ENCODE measurements at regions not wholly inside any gene's neighbourhood (a gene's known extent, or its start where the extent isn't known, plus 50 kb on each side); places are given as distances from the start of the nearest gene placed in this dataset.
"Not testable (repeated sequence)": the region's sequence is repeated elsewhere in the genome, so short reads cannot be mapped to it uniquely, and the experiment has no call there.

DNA sequence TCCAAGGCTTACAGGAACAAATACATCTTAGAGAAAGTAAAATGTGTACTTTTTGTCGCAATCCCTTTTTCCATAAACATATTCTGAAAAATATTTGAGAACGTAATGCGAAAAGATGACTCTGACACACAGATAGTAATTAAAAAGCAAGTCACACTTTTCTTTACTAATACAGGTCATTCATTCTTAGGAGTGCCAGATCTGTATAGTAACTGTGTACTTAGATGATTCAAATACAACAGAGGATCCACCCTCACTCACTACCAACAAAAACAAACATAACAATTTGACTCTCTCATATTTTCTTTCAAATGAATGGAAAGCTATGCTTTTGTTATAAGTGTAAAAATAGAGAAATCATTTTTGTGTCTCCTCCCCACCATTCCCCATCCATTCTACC lies 795.4 kb downstream of the SLC6A15 start:
- Mint-ChIP-seq H3K4me1 (ENCODE audit: insufficient read depth, unreplicated experiment) (no peaks in the 10 kb centered on the region), H3K27ac (ENCODE audit: low read depth, unreplicated experiment) (no peak overlapping the region), H3K4me3 (ENCODE audit: unreplicated experiment) (no peak overlapping the region), H3K9me3 (ENCODE audit: unreplicated experiment) (no peaks in the 10 kb centered on the region), H3K36me3 (ENCODE audit: insufficient read depth, unreplicated experiment) (no peaks in the 10 kb centered on the region), H3K27me3 (ENCODE audit: insufficient read depth, unreplicated experiment) (no peaks in the 10 kb centered on the region)
- CTCF ChIA-PET: no interaction called here
- DNase-seq (ENCODE audit: unreplicated experiment): no peak
- intact Hi-C loops (cut with micrococcal nuclease): no loop called here
- BruUV-seq (replicated peaks): no TSS peak
- POLR2A ChIA-PET: no interaction called here
- TF ChIP-seq, protein P1, sequence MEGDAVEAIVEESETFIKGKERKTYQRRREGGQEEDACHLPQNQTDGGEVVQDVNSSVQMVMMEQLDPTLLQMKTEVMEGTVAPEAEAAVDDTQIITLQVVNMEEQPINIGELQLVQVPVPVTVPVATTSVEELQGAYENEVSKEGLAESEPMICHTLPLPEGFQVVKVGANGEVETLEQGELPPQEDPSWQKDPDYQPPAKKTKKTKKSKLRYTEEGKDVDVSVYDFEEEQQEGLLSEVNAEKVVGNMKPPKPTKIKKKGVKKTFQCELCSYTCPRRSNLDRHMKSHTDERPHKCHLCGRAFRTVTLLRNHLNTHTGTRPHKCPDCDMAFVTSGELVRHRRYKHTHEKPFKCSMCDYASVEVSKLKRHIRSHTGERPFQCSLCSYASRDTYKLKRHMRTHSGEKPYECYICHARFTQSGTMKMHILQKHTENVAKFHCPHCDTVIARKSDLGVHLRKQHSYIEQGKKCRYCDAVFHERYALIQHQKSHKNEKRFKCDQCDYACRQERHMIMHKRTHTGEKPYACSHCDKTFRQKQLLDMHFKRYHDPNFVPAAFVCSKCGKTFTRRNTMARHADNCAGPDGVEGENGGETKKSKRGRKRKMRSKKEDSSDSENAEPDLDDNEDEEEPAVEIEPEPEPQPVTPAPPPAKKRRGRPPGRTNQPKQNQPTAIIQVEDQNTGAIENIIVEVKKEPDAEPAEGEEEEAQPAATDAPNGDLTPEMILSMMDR (IDR thresholded peaks at IDR 0.05; ENCODE audit: unreplicated experiment): no peak

DNA sequence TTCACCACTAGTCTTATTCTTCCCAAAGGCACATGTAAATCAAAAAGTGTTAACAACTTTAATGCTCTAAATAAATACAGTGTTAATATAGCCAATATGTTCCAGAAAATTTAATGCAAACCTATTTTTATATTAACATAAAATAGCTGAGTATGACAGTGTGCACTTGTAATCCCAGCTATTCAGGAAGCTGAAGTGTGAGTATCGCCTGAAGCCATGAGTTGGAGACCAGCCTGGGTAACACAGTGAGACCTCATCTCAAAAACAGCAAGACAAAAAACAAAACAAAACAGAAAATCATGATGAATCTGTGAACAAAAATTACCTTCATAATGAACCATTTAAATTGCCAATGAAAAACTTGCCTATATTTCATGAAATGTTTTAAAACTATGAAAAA lies 798.9 kb downstream of the SLC6A15 start:
- intact Hi-C loops (cut with micrococcal nuclease): no loop called here
- TF ChIP-seq, protein P1 (IDR thresholded peaks at IDR 0.05; ENCODE audit: unreplicated experiment): no peak
- CTCF ChIA-PET: no interaction called here
- POLR2A ChIA-PET: no interaction called here
- H3K4me1 Mint-ChIP-seq (ENCODE audit: insufficient read depth, unreplicated experiment): no peaks in the 10 kb centered on the region
- H3K27me3 Mint-ChIP-seq (ENCODE audit: insufficient read depth, unreplicated experiment): no peaks in the 10 kb centered on the region
- H3K27ac Mint-ChIP-seq (ENCODE audit: low read depth, unreplicated experiment): no peak overlapping the region
- no TSS peak for BruUV-seq (replicated peaks)
- DNase-seq (ENCODE audit: unreplicated experiment): no peak
- peaks cover 8% of the 10 kb centered on the region for H3K9me3 Mint-ChIP-seq (ENCODE audit: unreplicated experiment)
- no peaks in the 10 kb centered on the region for H3K36me3 Mint-ChIP-seq (ENCODE audit: insufficient read depth, unreplicated experiment)
- H3K4me3 Mint-ChIP-seq (ENCODE audit: unreplicated experiment): no peak overlapping the region

DNA sequence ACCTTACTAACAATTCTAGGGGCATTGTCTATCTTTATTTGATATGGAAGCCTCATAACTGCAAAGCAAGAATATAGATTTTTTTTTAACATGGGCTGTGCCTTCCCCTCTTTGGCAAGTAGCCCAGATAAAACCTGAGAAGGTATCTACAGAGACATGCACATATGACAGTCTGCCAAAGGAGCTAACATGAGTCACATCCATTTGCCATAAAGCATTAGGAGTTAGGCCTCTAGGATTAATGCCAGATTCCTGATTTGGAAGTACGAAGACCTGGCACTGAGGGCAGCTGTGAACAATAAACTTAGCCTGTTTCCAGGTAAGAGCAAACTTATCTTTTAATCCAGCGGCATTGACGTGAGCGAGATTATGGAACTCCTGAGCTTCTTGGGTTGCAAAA lies 808.7 kb downstream of the SLC6A15 start:
- H3K27ac Mint-ChIP-seq (ENCODE audit: low read depth, unreplicated experiment): peak overlapping the region; percentile 39
- H3K27me3 Mint-ChIP-seq (ENCODE audit: insufficient read depth, unreplicated experiment); BruUV-seq (replicated peaks); H3K36me3 Mint-ChIP-seq (ENCODE audit: insufficient read depth, unreplicated experiment); H3K4me1 Mint-ChIP-seq (ENCODE audit: insufficient read depth, unreplicated experiment); intact Hi-C loops (cut with micrococcal nuclease); H3K4me3 Mint-ChIP-seq (ENCODE audit: unreplicated experiment); CTCF ChIA-PET: not testable (repeated sequence)
- peak; percentile 71 for DNase-seq (ENCODE audit: unreplicated experiment)
- POLR2A ChIA-PET: interaction anchor here (0.8 kb wide), 1 partner anchor 27 kb away, joined by 3 read pairs; no protein-coding TSS in a partner anchor
- peaks cover 31% of the 10 kb centered on the region for H3K9me3 Mint-ChIP-seq (ENCODE audit: unreplicated experiment)

DNA sequence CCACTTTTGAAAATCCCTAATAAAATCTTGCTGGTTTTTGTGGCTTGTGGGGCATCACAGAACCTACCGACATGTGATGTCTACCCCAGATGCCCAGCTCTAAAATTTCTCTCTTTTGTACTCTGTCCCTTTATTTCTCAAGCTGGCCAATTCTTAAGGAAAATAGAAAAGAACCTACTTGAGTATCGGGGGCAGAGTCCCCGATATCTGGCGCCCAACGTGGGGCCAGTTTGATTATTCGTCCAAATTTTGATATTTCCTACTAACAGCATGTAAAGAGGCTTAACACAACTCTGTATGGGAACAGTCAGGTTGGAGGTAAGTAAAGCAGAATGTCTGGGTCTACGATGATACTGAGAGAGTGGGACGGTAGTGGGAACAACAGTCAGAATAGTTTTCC lies 810.6 kb downstream of the SLC6A15 start:
- H3K4me3 Mint-ChIP-seq (ENCODE audit: unreplicated experiment); H3K36me3 Mint-ChIP-seq (ENCODE audit: insufficient read depth, unreplicated experiment); POLR2A ChIA-PET; DNase-seq (ENCODE audit: unreplicated experiment); H3K4me1 Mint-ChIP-seq (ENCODE audit: insufficient read depth, unreplicated experiment); H3K27me3 Mint-ChIP-seq (ENCODE audit: insufficient read depth, unreplicated experiment); H3K27ac Mint-ChIP-seq (ENCODE audit: low read depth, unreplicated experiment); BruUV-seq (replicated peaks); intact Hi-C loops (cut with micrococcal nuclease); CTCF ChIA-PET: not testable (repeated sequence)
- peaks cover 21% of the 10 kb centered on the region for H3K9me3 Mint-ChIP-seq (ENCODE audit: unreplicated experiment)

DNA sequence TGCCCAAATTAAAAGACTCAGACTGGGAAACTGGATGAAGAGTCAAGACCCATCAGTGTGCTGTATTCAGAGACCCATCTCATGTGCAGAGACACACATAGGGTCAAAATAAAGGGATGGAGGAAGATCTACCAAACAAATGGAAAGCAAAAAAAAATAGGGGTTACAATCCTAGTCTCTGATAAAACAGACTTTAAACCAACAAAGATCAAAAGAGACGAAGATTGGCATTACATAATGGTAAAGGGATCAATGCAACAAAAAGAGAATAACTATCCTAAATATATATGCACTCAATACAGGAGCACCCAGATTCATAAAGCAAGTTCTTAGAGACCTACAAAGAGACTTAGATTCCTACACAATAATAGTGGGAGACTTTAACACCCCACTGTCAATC lies 813.0 kb downstream of the SLC6A15 start:
- CTCF ChIA-PET; H3K4me3 Mint-ChIP-seq (ENCODE audit: unreplicated experiment); H3K27ac Mint-ChIP-seq (ENCODE audit: low read depth, unreplicated experiment); BruUV-seq (replicated peaks); H3K27me3 Mint-ChIP-seq (ENCODE audit: insufficient read depth, unreplicated experiment); H3K4me1 Mint-ChIP-seq (ENCODE audit: insufficient read depth, unreplicated experiment); POLR2A ChIA-PET; H3K36me3 Mint-ChIP-seq (ENCODE audit: insufficient read depth, unreplicated experiment); intact Hi-C loops (cut with micrococcal nuclease): not testable (repeated sequence)
- peak; percentile 55 for DNase-seq (ENCODE audit: unreplicated experiment)
- peaks cover 20% of the 10 kb centered on the region for H3K9me3 Mint-ChIP-seq (ENCODE audit: unreplicated experiment)

DNA sequence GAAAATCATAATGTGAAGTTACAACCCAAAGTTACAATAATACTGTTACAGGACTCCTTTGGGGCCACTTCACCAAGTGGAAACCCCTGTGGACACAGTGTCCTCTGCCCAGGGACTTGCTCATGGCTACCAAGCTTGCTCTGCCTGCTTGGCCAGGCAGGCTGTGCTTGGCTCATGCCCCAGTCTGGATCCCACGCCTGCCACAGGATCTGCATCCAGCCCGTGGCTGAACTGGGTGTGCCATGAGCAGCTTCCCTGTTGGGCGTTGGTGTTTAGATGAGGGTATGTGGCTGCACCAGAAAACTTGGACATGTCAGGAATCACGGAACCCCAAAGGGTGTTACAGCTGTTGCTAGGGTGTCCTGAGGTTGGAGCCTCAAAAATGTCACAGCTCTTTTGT lies 820.9 kb downstream of the SLC6A15 start:
- CTCF ChIA-PET: interaction anchor here (1.6 kb wide), 1 partner anchor 19 kb away, joined by 4 read pairs; no protein-coding TSS in a partner anchor
- no TSS peak for BruUV-seq (replicated peaks)
- intact Hi-C loops (cut with micrococcal nuclease): no loop called here

More for the DNA sequence above, 820.9 kb downstream of the SLC6A15 start:
- no peaks in the 10 kb centered on the region for H3K27me3 Mint-ChIP-seq (ENCODE audit: insufficient read depth, unreplicated experiment)
- peaks cover 14% of the 10 kb centered on the region for H3K9me3 Mint-ChIP-seq (ENCODE audit: unreplicated experiment)
- H3K4me3 Mint-ChIP-seq (ENCODE audit: unreplicated experiment): no peak overlapping the region
- no peak for DNase-seq (ENCODE audit: unreplicated experiment)
- POLR2A ChIA-PET: interaction anchor here (0.7 kb wide), 2 partner anchors 55 to 198 kb away, joined by 3 read pairs; no protein-coding TSS in a partner anchor
- H3K36me3 Mint-ChIP-seq (ENCODE audit: insufficient read depth, unreplicated experiment): no peaks in the 10 kb centered on the region
- H3K27ac Mint-ChIP-seq (ENCODE audit: low read depth, unreplicated experiment): no peak overlapping the region
- no peaks in the 10 kb centered on the region for H3K4me1 Mint-ChIP-seq (ENCODE audit: insufficient read depth, unreplicated experiment)
- TF ChIP-seq, protein P1 (IDR thresholded peaks at IDR 0.05; ENCODE audit: unreplicated experiment): no peak

Measured in MCF 10A (cell line).